NOMO-1 (cell line): ENCODE measurements at regions not wholly inside any gene's neighbourhood (a gene's known extent, or its start where the extent isn't known, plus 50 kb on each side); places are given as distances from the start of the nearest gene placed in this dataset.
"Not testable (repeated sequence)": the region's sequence is repeated elsewhere in the genome, so short reads cannot be mapped to it uniquely, and the experiment has no call there.

Experiments
- DNase-seq, 2 experiments: peaks; one replicate each; lab custom pipeline; 2025; ENCODE audit not compliant: unreplicated experiment in 2 of 2; lab: John Stamatoyannopoulos, UW

DNA sequence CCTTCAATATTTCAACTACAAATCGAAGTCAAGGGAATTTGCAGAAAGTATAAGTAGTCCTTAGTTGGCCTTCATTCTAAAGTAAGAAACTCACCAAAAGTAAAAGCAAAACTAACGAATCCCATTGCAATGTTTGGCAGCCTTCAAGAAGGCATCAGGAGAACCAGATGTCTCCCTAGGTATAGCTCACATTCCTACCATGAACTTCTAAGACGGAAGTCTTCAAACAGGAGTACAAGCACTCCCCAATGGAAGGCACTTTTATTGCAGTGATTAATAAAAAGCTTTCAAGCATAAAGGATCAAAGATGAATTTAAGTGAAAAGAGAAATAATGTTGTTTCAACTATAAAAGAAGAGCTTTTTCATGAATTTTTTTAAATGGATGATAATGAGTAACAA, 236.0 kb upstream of the NR5A2 start:
- no peak for DNase-seq

GRCh38 chr1:199792874-199793273, 234.6 kb upstream of the NR5A2 start:
- DNase-seq, result no peak

- peak in 1 of 2 experiments; percentile 26 for DNase-seq
Observed at GRCh38 chr1:199794105-199794863, 233.2 kb upstream of the NR5A2 start.

- no peak for DNase-seq
Observed at GRCh38 chr1:199799116-199799515, 228.4 kb upstream of the NR5A2 start.

- DNase-seq, result no peak
Observed at GRCh38 chr1:199804526-199804925, 223.0 kb upstream of the NR5A2 start.

DNA sequence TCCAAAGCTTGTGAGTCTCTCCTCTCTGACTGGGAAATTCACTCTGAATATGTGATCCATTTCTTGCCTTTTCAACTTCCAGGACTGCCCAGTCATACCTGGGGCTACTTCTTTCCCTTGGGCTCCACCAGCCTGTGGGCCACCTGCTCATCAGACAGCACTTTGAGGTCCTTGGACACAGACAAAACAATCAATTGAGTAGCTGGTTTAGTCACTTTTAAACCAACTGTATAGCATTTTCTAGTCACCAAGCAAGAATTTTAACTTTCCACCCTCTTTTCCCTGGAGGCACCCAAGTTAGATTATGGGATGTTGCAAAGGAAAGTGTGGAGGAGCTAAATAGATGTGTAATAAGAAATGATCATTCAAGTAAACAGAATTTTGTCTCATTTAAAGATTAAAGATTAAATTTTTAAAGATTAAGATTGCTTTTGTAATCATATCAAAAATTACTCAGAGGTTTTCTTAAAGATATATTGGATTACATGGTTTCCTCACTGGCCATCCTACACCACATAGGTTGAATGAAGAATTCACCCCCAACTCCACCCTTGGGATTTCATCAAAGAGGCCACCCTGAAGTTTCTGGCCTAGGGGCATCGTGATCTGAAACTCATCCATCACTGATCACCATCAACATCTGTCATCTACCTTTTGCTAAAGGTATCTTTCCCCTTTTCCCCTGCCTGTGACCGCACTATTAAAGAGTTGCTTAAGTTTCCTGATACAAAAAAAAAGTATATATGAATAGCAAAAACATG, 219.2 kb upstream of the NR5A2 start:
- DNase-seq, result no peak

GRCh38 chr1:199809311-199809710, 218.2 kb upstream of the NR5A2 start:
- DNase-seq, result no peak

GRCh38 chr1:199811163-199811562, 216.3 kb upstream of the NR5A2 start:
- peak in 1 of 2 experiments; percentile 32 for DNase-seq

- no peak for DNase-seq
Observed at GRCh38 chr1:199813198-199813597, 214.3 kb upstream of the NR5A2 start.

DNA sequence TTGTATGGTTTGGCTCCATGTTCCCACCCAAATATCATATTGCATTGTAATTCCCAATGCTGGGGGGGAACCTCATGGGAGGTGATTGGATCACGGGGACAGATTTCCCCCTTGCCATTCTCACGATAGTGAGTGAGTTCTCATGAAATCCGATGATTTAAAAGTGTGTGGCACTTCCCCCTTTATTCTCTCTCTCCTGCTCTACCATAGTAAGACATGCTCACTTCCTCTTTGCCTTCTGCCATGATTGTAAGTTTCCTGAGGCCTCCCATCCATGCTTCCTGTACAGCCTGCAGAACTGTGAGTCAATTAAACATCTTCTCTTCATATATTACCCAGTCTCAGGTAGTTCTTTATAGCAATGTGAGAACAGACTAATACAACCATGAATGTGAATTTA, 211.6 kb upstream of the NR5A2 start:
- DNase-seq, result peak in 1 of 2 experiments; percentile 32

DNA sequence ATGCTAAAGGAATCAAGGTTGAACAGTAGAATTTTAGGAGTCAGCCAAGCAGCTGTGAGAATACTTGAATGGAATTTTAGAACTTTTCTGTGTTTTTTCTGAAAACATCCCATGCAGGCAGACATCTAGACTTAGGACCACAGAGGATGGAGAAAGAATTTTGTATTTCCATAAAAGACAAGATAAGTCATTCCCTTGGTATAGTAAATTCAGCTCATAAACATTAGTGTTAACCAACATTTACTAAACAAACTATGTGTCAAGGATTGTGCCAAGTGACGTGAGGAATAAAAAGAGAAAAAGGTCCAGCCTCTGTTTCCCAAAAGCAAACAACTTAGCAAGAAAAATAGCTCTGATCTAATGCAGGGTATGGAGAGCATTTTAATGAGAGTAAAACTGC, 210.2 kb upstream of the NR5A2 start:
- no peak for DNase-seq

DNA sequence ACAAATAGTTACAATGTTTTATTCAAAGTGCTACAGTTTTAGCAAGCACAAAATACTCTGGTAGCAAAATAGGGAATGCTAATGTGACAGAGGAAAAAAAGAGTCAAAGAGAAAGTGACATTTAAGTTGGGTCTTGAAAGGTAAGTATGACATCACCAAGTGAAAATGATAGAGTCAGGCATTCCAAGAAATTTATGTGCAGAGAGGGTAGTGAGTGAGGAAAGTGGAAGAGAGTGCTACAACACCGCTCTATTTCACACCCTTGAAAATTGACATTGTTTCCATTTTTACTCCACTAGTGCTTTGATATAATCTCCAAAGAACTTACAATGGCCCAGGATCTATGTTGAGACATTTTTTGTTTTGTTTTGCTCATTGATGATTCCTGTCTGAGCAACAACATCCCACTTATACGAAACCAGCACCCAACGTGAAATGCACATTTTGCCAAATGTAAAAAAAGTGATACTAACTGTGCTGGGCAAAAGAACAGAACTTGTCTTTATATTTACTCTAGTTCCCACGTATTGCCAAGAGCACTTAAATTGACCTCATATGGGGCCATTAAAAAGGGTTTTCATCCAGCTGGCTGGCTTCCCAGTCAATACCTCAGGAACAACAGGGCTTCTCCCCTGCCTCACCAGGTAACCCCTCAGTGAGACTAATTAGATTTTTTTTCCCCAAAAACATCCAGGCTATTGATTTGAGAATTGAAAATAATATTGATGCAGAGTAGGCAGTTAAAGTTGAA, 206.3 kb upstream of the NR5A2 start:
- no peak for DNase-seq

DNA sequence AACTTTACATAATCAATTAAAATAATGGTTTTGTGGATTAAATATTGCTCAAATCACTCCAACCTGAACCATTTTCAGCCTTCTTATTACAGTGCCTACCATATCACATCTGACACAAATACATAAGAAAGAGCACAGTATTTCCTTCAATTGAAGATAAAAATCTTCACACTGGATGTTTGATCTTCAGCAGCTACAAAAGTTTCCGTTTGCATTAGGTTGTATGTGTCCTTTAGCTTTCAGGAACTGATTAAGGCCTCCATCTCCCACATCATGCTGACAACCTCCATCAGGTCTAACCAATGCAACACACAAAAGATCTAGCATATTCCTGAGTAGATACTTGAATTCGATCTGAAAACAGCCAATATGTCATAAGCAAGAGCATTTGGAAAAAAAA, 195.1 kb upstream of the NR5A2 start:
- DNase-seq, result no peak

DNA sequence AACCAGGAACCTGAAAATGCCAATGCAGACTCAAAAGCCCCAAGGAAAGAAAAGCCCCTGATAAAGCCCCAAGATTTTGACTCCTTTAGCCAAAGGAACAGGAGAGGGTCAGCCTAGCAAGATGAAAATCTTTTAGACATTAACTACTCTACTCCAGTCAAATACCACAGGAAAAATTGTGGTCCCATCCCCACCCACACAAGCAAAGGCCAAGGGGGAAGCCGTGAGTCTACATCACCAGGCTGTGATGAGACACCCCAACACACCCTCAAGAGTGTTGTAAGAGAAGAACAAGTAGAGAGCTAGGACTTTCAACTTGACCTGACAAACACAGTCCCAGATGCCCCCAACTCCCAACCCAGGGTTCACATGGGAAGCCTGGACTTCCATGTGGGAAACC, 192.8 kb upstream of the NR5A2 start:
- DNase-seq, result no peak

DNA sequence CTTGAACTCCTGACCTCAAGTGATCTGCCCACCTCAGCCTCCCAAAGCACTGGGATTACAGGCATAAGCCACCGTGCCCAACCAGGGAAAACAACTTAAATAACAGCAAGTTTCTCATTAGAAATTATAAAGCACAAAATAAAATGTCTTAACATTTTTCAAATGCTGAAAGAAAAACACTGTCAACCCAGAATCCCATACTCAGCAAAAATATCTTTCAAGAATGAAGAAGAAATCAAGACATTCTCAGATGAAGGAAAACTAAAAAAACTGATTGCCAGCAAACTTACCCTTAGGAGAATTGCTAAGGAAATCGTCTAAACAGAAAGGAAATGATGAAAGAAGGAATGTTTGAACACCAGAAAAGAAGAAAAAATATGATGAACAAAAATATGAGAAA, 191.1 kb upstream of the NR5A2 start:
- no peak for DNase-seq

GRCh38 chr1:199837321-199837720, 190.2 kb upstream of the NR5A2 start:
- DNase-seq, result no peak

DNA sequence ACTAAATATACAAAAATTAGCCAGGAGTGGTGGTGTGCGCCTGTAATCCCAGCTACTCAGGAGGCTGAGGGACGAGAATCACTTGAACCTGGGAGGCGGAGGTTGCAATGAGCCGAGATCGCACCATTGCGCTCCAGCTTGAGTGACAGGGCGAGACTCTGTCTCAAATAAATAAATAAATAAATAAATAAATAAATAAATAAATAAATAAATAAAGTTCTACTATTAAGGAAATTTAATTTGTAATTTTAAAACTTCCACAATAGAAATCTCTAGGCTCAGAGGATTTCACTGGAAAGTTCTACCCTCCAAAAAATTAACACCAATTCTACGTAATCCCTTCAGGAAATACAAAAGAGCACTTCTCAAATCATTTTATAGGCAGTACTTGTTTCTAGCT, 187.9 kb upstream of the NR5A2 start:
- not testable (repeated sequence) for DNase-seq

GRCh38 chr1:199843096-199843495, 184.4 kb upstream of the NR5A2 start:
- not testable (repeated sequence) for DNase-seq

- no peak for DNase-seq
Observed at GRCh38 chr1:199843861-199844260, 183.6 kb upstream of the NR5A2 start.

DNA sequence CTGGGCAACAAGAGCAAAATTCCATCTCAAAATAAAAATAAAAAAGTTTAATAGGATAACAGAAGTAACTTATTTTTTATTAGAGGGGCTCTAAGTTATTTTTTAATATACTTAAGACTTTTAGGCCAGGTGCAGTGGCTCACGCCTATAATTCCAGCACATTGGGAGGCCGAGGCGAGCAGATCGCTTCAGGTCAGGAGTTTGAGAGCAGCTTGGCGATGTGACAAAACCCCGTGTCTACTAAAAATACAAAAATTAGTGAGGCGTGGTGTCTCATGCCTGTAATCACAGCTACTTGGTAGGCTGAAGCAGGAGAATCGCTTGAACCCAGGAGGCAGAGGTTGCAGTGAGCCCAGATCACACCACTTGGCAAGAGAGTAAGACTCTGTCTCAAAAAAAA, 180.5 kb upstream of the NR5A2 start:
- no peak for DNase-seq

- DNase-seq, result no peak
Observed at GRCh38 chr1:199851439-199852140, 175.9 kb upstream of the NR5A2 start.
